ENCODE measurements at regions not wholly inside any gene's neighbourhood (a gene's known extent, or its start where the extent isn't known, plus 50 kb on each side); places are given as distances from the start of the nearest gene placed in this dataset.

DNA sequence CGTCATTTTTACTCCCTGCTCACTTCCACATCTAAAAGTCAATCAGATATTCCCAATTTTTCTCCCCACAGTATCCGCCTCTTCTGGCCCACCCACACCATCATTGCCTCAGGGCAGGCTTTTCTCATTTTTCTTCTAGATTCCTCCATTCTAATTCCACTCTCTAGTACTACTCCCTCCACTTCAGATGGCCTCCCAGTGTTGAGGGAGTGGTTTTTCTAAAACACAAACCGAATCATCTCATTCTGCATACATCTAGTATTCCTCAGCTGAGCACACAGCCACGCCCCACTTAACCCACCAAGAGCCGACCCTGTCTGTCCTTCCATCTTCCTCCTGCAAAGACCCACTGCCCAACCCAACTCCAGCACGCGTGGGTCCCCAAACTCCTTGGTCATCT lies 314.9 kb upstream of the NPVF start:
- TF ChIP-seq, protein P1, sequence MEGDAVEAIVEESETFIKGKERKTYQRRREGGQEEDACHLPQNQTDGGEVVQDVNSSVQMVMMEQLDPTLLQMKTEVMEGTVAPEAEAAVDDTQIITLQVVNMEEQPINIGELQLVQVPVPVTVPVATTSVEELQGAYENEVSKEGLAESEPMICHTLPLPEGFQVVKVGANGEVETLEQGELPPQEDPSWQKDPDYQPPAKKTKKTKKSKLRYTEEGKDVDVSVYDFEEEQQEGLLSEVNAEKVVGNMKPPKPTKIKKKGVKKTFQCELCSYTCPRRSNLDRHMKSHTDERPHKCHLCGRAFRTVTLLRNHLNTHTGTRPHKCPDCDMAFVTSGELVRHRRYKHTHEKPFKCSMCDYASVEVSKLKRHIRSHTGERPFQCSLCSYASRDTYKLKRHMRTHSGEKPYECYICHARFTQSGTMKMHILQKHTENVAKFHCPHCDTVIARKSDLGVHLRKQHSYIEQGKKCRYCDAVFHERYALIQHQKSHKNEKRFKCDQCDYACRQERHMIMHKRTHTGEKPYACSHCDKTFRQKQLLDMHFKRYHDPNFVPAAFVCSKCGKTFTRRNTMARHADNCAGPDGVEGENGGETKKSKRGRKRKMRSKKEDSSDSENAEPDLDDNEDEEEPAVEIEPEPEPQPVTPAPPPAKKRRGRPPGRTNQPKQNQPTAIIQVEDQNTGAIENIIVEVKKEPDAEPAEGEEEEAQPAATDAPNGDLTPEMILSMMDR (conservative IDR thresholded peaks at IDR 0.05; ENCODE audit: low read length), result no peak
- TF ChIP-seq EZH2phosphoT487 (IDR thresholded peaks at IDR 0.05; ENCODE audit: borderline replicate concordance, low read depth, low read length), result no peak

Measured in OCI-LY7 (cell line).